Uterus (tissue), 3 donors: ENCODE measurements at regions not wholly inside any gene's neighbourhood (a gene's known extent, or its start where the extent isn't known, plus 50 kb on each side); places are given as distances from the start of the nearest gene placed in this dataset.

Experiments used
- DNase-seq, 2 donors: peaks; one replicate each; pipeline ENCODE4 v3.0.0-alpha.2; 2019 to 2020
- H3K27ac ChIP-seq, 2 donors: fragments of 200-600 bp; sonication (generic); 1 replicate in 1 of 2; 2 replicates in 1 of 2; pipeline ENCODE4 v1.5.1; 2016 to 2018
- H3K27me3 ChIP-seq, 2 donors: fragments of 200-600 bp; sonication (generic); one replicate each; pipeline ENCODE4 v1.5.1; 2018 to 2019; ENCODE audit warnings: control low read depth in 1 of 2
- H3K36me3 ChIP-seq, 2 donors: fragments of 200-600 bp; sonication (generic); one replicate each; pipeline ENCODE4 v1.5.1; 2019; ENCODE audit warnings: control low read depth in 1 of 2
- H3K4me1 ChIP-seq, 2 donors: fragments of 200-600 bp; sonication (generic); one replicate each; pipeline ENCODE4 v1.5.1; 2018 to 2019; ENCODE audit warnings: control low read depth in 1 of 2
- H3K4me3 ChIP-seq, 2 donors: fragments of 200-600 bp; sonication (generic); 1 replicate in 1 of 2; 2 replicates in 1 of 2; pipeline ENCODE4 v1.5.1; 2018 to 2019; ENCODE audit warnings: mild to moderate bottlenecking in 1 of 2
- H3K9me3 ChIP-seq, 2 donors: fragments of 200-600 bp; sonication (generic); one replicate each; pipeline ENCODE4 v1.5.1; 2019; ENCODE audit warnings: control low read depth in 1 of 2
- CTCF ChIP-seq, 4 experiments: fragments of 200-600 bp in 2 of 4; fragments of 450-650 bp in 2 of 4; sonication (generic) in 2 of 4; IDR thresholded peaks; one replicate each; pipeline ENCODE4 v1.5.1; 2016 to 2019; ENCODE audit warnings: antibody characterized with exemption in 4 of 4, mild to moderate bottlenecking in 2 of 4, moderate library complexity in 1 of 4
- POLR2A ChIP-seq, 2 donors: fragments of 450-650 bp; IDR thresholded peaks; one replicate each; pipeline ENCODE4 v1.6.1; 2016; ENCODE audit warnings: antibody characterized with exemption in 2 of 2, mild to moderate bottlenecking in 1 of 2, moderate library complexity in 1 of 2
- intact Hi-C: fragments of 100-400 bp; cut with DNase I; formaldehyde crosslinking; loops from one replicate; pipeline ENCODE4 v1.15.1; 2023; ENCODE audit warnings: low total_unique reads
- donor health status: DM: yes; HTN: yes; CAD: no.

GRCh38 chr4:11130195-11130970 lies 298.3 kb downstream of the HS3ST1 start:
- TF ChIP-seq POLR2A (IDR thresholded peaks at IDR 0.05) (no peak), CTCF (IDR thresholded peaks at IDR 0.05) (no peak)
- H3K4me1 ChIP-seq, result no peaks in the 10 kb centered on the region
- no peak for DNase-seq
- no peak overlapping the region for H3K27ac ChIP-seq
- H3K4me3 ChIP-seq, result no peak overlapping the region
- H3K36me3 ChIP-seq, result no peaks in the 10 kb centered on the region
- H3K27me3 ChIP-seq, result no peaks in the 10 kb centered on the region
- no peaks in the 10 kb centered on the region for H3K9me3 ChIP-seq
- intact Hi-C loops, result no loop called here

GRCh38 chr4:11120435-11120834 lies 308.3 kb downstream of the HS3ST1 start:
- no peak for DNase-seq
- H3K9me3 ChIP-seq, result no peaks in the 10 kb centered on the region
- H3K36me3 ChIP-seq, result no peaks in the 10 kb centered on the region
- no peak overlapping the region for H3K27ac ChIP-seq
- H3K27me3 ChIP-seq, result no peaks in the 10 kb centered on the region
- no peaks in the 10 kb centered on the region for H3K4me1 ChIP-seq
- intact Hi-C loops, result no loop called here
- no peak overlapping the region for H3K4me3 ChIP-seq
- no peak for TF ChIP-seq POLR2A (IDR thresholded peaks at IDR 0.05)

GRCh38 chr4:11119474-11119873 lies 309.2 kb downstream of the HS3ST1 start:
- Histone ChIP-seq H3K9me3 (no peaks in the 10 kb centered on the region), H3K27me3 (no peaks in the 10 kb centered on the region), H3K36me3 (no peaks in the 10 kb centered on the region), H3K27ac (no peak overlapping the region), H3K4me3 (no peak overlapping the region), H3K4me1 (no peaks in the 10 kb centered on the region)
- no peak for TF ChIP-seq CTCF (IDR thresholded peaks at IDR 0.05)
- TF ChIP-seq POLR2A (IDR thresholded peaks at IDR 0.05), result no peak
- no peak for DNase-seq
- intact Hi-C loops, result no loop called here

- Histone ChIP-seq H3K4me1 (no peaks in the 10 kb centered on the region), H3K36me3 (no peaks in the 10 kb centered on the region), H3K27ac (no peak overlapping the region), H3K9me3 (no peaks in the 10 kb centered on the region), H3K4me3 (no peak overlapping the region), H3K27me3 (no peaks in the 10 kb centered on the region)
- TF ChIP-seq CTCF (IDR thresholded peaks at IDR 0.05) (no peak), POLR2A (IDR thresholded peaks at IDR 0.05) (no peak)
- no peak for DNase-seq
- intact Hi-C loops, result no loop called here
Observed at GRCh38 chr4:11118513-11118912, 310.2 kb downstream of the HS3ST1 start.

- no peaks in the 10 kb centered on the region for H3K4me1 ChIP-seq
- TF ChIP-seq CTCF (IDR thresholded peaks at IDR 0.05) (no peak), POLR2A (IDR thresholded peaks at IDR 0.05) (no peak)
- H3K9me3 ChIP-seq, result no peaks in the 10 kb centered on the region
- H3K27ac ChIP-seq, result no peak overlapping the region
- no peaks in the 10 kb centered on the region for H3K27me3 ChIP-seq
- no peak for DNase-seq
- no peak overlapping the region for H3K4me3 ChIP-seq
- peaks cover 0 to 3% of the 10 kb centered on the region in 2 donors for H3K36me3 ChIP-seq
- intact Hi-C loops, result no loop called here
Observed at GRCh38 chr4:11116940-11117339, 311.8 kb downstream of the HS3ST1 start.
